Stimulated activated CD4-positive, alpha-beta T cell treated with anti-CD3 and anti-CD28 coated beads, Interleukin-1b, Interleukin-23, amount 100 ng/mL, for 24 hours (primary cell): ENCODE measurements at regions not wholly inside any gene's neighbourhood (a gene's known extent, or its start where the extent isn't known, plus 50 kb on each side); places are given as distances from the start of the nearest gene placed in this dataset.
"Not testable (repeated sequence)": the region's sequence is repeated elsewhere in the genome, so short reads cannot be mapped to it uniquely, and the experiment has no call there.

Experiments used
- DNase-seq, 4 experiments: peaks; one replicate each; pipeline ENCODE4 v3.0.0-alpha.2; 2020; ENCODE audit warnings: low read depth in 4 of 4, low spot score in 1 of 4

GRCh38 chr10:108392286-108392685 is 1227.8 kb upstream of the SORCS1 start:
- DNase-seq, result no peak

- DNase-seq, result no peak
Observed at GRCh38 chr10:108388706-108389105, 1224.2 kb upstream of the SORCS1 start.

- no peak for DNase-seq
Observed at GRCh38 chr10:108385963-108386362, 1221.5 kb upstream of the SORCS1 start.

- no peak for DNase-seq
Observed at GRCh38 chr10:108384378-108384777, 1219.9 kb upstream of the SORCS1 start.

- DNase-seq, result no peak
Observed at GRCh38 chr10:108378779-108379178, 1214.3 kb upstream of the SORCS1 start.

- DNase-seq, result no peak
Observed at GRCh38 chr10:108375691-108376090, 1211.2 kb upstream of the SORCS1 start.

GRCh38 chr10:108374991-108375390 is 1210.5 kb upstream of the SORCS1 start:
- DNase-seq, result no peak

- no peak for DNase-seq
Observed at GRCh38 chr10:108365541-108365940, 1201.0 kb upstream of the SORCS1 start.

GRCh38 chr10:108363576-108363975 is 1199.1 kb upstream of the SORCS1 start:
- DNase-seq, result no peak

- no peak for DNase-seq
Observed at GRCh38 chr10:108362961-108363360, 1198.5 kb upstream of the SORCS1 start.

GRCh38 chr10:108362296-108362695 is 1197.8 kb upstream of the SORCS1 start:
- DNase-seq, result no peak

- DNase-seq, result no peak
Observed at GRCh38 chr10:108360187-108360586, 1195.7 kb upstream of the SORCS1 start.

GRCh38 chr10:108358912-108359311 is 1194.4 kb upstream of the SORCS1 start:
- no peak for DNase-seq

- no peak for DNase-seq
Observed at GRCh38 chr10:108352771-108353170, 1188.3 kb upstream of the SORCS1 start.

- DNase-seq, result no peak
Observed at GRCh38 chr10:108348215-108348614, 1183.7 kb upstream of the SORCS1 start.

- no peak for DNase-seq
Observed at GRCh38 chr10:108346066-108346465, 1181.6 kb upstream of the SORCS1 start.

GRCh38 chr10:108338146-108338545 is 1173.6 kb upstream of the SORCS1 start:
- DNase-seq, result no peak

- no peak for DNase-seq
Observed at GRCh38 chr10:108336836-108337235, 1172.3 kb upstream of the SORCS1 start.

- no peak for DNase-seq
Observed at GRCh38 chr10:108327706-108328105, 1163.2 kb upstream of the SORCS1 start.

- no peak for DNase-seq
Observed at GRCh38 chr10:108323274-108323798, 1158.8 kb upstream of the SORCS1 start.

- DNase-seq, result no peak
Observed at GRCh38 chr10:108319434-108320222, 1155.1 kb upstream of the SORCS1 start.

- DNase-seq, result not testable (repeated sequence)
Observed at GRCh38 chr10:108315636-108316035, 1151.1 kb upstream of the SORCS1 start.

- DNase-seq, result no peak
Observed at GRCh38 chr10:108307925-108308312, 1143.4 kb upstream of the SORCS1 start.
